MM.1S (cell line): ENCODE measurements at regions not wholly inside any gene's neighbourhood (a gene's known extent, or its start where the extent isn't known, plus 50 kb on each side); places are given as distances from the start of the nearest gene placed in this dataset.

Experiments
- DNase-seq: peaks from one replicate; pipeline ENCODE4 v3.0.0-alpha.2; 2015
- H2AFZ ChIP-seq: fragments of 300-600 bp; sonication (generic); 2 replicates; pipeline ENCODE4 v1.6.0; 2016; ENCODE audit warnings: antibody characterized with exemption, low read length
- H3F3A ChIP-seq: fragments of 300-600 bp; sonication (generic); 2 replicates; pipeline ENCODE4 v1.6.1; 2016; ENCODE audit warnings: mild to moderate bottlenecking, antibody characterized with exemption, low read length, moderate library complexity, mixed read lengths; ENCODE audit not compliant: insufficient read depth
- H3K27ac ChIP-seq: fragments of 300-600 bp; sonication (generic); 2 replicates; pipeline ENCODE4 v1.5.1; 2016; ENCODE audit warnings: mild to moderate bottlenecking, low read length
- H3K27me3 ChIP-seq: fragments of 300-600 bp; sonication (generic); replicated peaks from 2 replicates; pipeline ENCODE4 v1.6.0; 2016; ENCODE audit warnings: low read length; ENCODE audit not compliant: insufficient read depth
- H3K36me3 ChIP-seq: fragments of 300-600 bp; sonication (generic); replicated peaks from 2 replicates; pipeline ENCODE4 v1.6.1; 2016; ENCODE audit warnings: mild to moderate bottlenecking, low read length, mixed read lengths; ENCODE audit not compliant: insufficient read depth
- H3K4me1 ChIP-seq: fragments of 300-600 bp; sonication (generic); 2 replicates; pipeline ENCODE4 v1.6.1; 2016; ENCODE audit warnings: low read length, mixed read lengths
- H3K4me2 ChIP-seq: fragments of 300-600 bp; sonication (generic); 2 replicates; pipeline ENCODE4 v1.6.0; 2016; ENCODE audit warnings: low read depth, low read length
- H3K4me3 ChIP-seq: fragments of 300-600 bp; sonication (generic); 2 replicates; pipeline ENCODE4 v1.5.1; 2016; ENCODE audit warnings: low read length, mixed read lengths
- H3K79me2 ChIP-seq: fragments of 300-600 bp; sonication (generic); 2 replicates; pipeline ENCODE4 v1.6.1; 2016; ENCODE audit warnings: mixed run types, low read length, mixed read lengths
- H3K9ac ChIP-seq: fragments of 300-600 bp; sonication (generic); 2 replicates; pipeline ENCODE4 v1.6.1; 2016; ENCODE audit warnings: low read length, mixed read lengths
- H3K9me2 ChIP-seq: fragments of 300-600 bp; sonication (generic); replicated peaks from 2 replicates; pipeline ENCODE4 v1.6.1; 2016; ENCODE audit warnings: mild to moderate bottlenecking, low read length, mixed read lengths; ENCODE audit not compliant: insufficient read depth
- H3K9me3 ChIP-seq: fragments of 300-600 bp; sonication (generic); replicated peaks from 2 replicates; pipeline ENCODE4 v1.6.1; 2016; ENCODE audit warnings: mild to moderate bottlenecking, low read length, mixed read lengths; ENCODE audit not compliant: insufficient read depth
- H4K20me1 ChIP-seq: fragments of 300-600 bp; sonication (generic); 2 replicates; pipeline ENCODE4 v1.6.1; 2016; ENCODE audit warnings: mild to moderate bottlenecking, low read length, moderate library complexity, mixed read lengths; ENCODE audit not compliant: insufficient read depth
- CTCF ChIP-seq: fragments of 300-600 bp; sonication (generic); IDR thresholded peaks from 2 replicates; pipeline ENCODE4 v1.5.1; 2016; ENCODE audit warnings: antibody characterized with exemption, low read length, mixed read lengths
- EZH2 ChIP-seq: fragments of 300-600 bp; sonication (generic); optimal IDR thresholded peaks from 2 replicates; pipeline ENCODE3; 2017; ENCODE audit warnings: low read depth, mild to moderate bottlenecking, antibody characterized with exemption, low read length, mixed read lengths
- EZH2phosphoT487 ChIP-seq: fragments of 300-600 bp; sonication (generic); IDR thresholded peaks from 2 replicates; pipeline ENCODE4 v1.6.1; 2018; ENCODE audit warnings: antibody characterized with exemption, low read length

GRCh38 chr20:57022306-57022705, 244.1 kb downstream of the BMP7 start:
- no peaks in the 10 kb centered on the region for H3K36me3 ChIP-seq
- H3K9me3 ChIP-seq, result no peaks in the 10 kb centered on the region
- H3K27me3 ChIP-seq, result no peaks in the 10 kb centered on the region
- no peaks in the 10 kb centered on the region for H3K79me2 ChIP-seq
- no peaks in the 10 kb centered on the region for H3F3A ChIP-seq
- no peak for DNase-seq
- H3K4me1 ChIP-seq, result no peaks in the 10 kb centered on the region
- no peaks in the 10 kb centered on the region for H3K9me2 ChIP-seq
- H4K20me1 ChIP-seq, result no peaks in the 10 kb centered on the region
- no peak overlapping the region for H3K4me2 ChIP-seq
- no peak overlapping the region for H3K4me3 ChIP-seq
- H2AFZ ChIP-seq, result no peak overlapping the region
- no peak overlapping the region for H3K27ac ChIP-seq
- no peak for TF ChIP-seq EZH2phosphoT487
- no peak for TF ChIP-seq EZH2
- no peak for TF ChIP-seq CTCF
- no peak overlapping the region for H3K9ac ChIP-seq

GRCh38 chr20:57023007-57023406, 243.4 kb downstream of the BMP7 start:
- H3K79me2 ChIP-seq, result no peaks in the 10 kb centered on the region
- H3K27me3 ChIP-seq, result no peaks in the 10 kb centered on the region

GRCh38 chr20:57023997-57024396, 242.4 kb downstream of the BMP7 start:
- Histone ChIP-seq H3K4me2 (no peak overlapping the region), H3K79me2 (no peaks in the 10 kb centered on the region), H3K9ac (no peak overlapping the region), H4K20me1 (no peaks in the 10 kb centered on the region), H3K36me3 (no peaks in the 10 kb centered on the region), H3K9me3 (no peaks in the 10 kb centered on the region), H3K4me1 (no peaks in the 10 kb centered on the region), H3K9me2 (no peaks in the 10 kb centered on the region), H3K27me3 (no peaks in the 10 kb centered on the region), H3K27ac (no peak overlapping the region), H3F3A (no peaks in the 10 kb centered on the region), H3K4me3 (no peak overlapping the region), H2AFZ (no peak overlapping the region)
- no peak for DNase-seq
- TF ChIP-seq EZH2 (no peak), EZH2phosphoT487 (no peak), CTCF (no peak)

More at GRCh38 chr20:57023007-57023406, 243.4 kb downstream of the BMP7 start:
- H3K4me3 ChIP-seq, result no peak overlapping the region
- H3K27ac ChIP-seq, result no peak overlapping the region
- DNase-seq, result no peak
- no peaks in the 10 kb centered on the region for H3K36me3 ChIP-seq
- no peaks in the 10 kb centered on the region for H3K9me3 ChIP-seq
- H3K9ac ChIP-seq, result no peak overlapping the region
- H2AFZ ChIP-seq, result no peak overlapping the region
- no peak overlapping the region for H3K4me2 ChIP-seq
- TF ChIP-seq CTCF (no peak), EZH2 (no peak), EZH2phosphoT487 (no peak)
- no peaks in the 10 kb centered on the region for H3K9me2 ChIP-seq
- no peaks in the 10 kb centered on the region for H4K20me1 ChIP-seq
- H3F3A ChIP-seq, result no peaks in the 10 kb centered on the region
- H3K4me1 ChIP-seq, result no peaks in the 10 kb centered on the region
